Neutrophil (primary cell): ENCODE measurements at regions not wholly inside any gene's neighbourhood (a gene's known extent, or its start where the extent isn't known, plus 50 kb on each side); places are given as distances from the start of the nearest gene placed in this dataset.

Experiments used
- H3K27ac ChIP-seq: fragments of 200-600 bp; sonication (generic); 2 replicates; pipeline ENCODE4 v1.5.1; 2016; ENCODE audit warnings: mild to moderate bottlenecking, moderate library complexity
- H3K27me3 ChIP-seq: fragments of 200-600 bp; sonication (generic); 2 replicates; pipeline ENCODE4 v1.6.0; 2016; ENCODE audit warnings: mild to moderate bottlenecking
- H3K36me3 ChIP-seq: fragments of 200-600 bp; sonication (generic); 2 replicates; pipeline ENCODE4 v1.5.1; 2017
- H3K4me1 ChIP-seq, 2 experiments: fragments of 200-600 bp in 1 of 2; sonication (generic) in 1 of 2; 1 replicate in 1 of 2; 2 replicates in 1 of 2; pipeline versions ENCODE4 v1.5.1 to v1.6.1; 2013 to 2016; ENCODE audit warnings: low read depth in 1 of 2, low read length in 1 of 2, mild to moderate bottlenecking in 1 of 2, moderate library complexity in 1 of 2; ENCODE audit not compliant: control insufficient read depth in 1 of 2, insufficient read depth in 1 of 2
- H3K4me3 ChIP-seq, 2 experiments: fragments of 200-600 bp in 1 of 2; sonication (generic) in 1 of 2; 1 replicate in 1 of 2; 2 replicates in 1 of 2; pipeline ENCODE4 v1.5.1; 2013 to 2016; ENCODE audit warnings: low read depth in 1 of 2, low read length in 1 of 2, mild to moderate bottlenecking in 1 of 2, moderate library complexity in 1 of 2
- H3K9me3 ChIP-seq: fragments of 200-600 bp; sonication (generic); 2 replicates; pipeline ENCODE4 v1.5.1; 2016
- CTCF ChIP-seq: fragments of 200-600 bp; sonication (generic); IDR thresholded peaks from 2 replicates; pipeline ENCODE4 v1.5.1; 2016; ENCODE audit warnings: antibody characterized with exemption

GRCh38 chr1:193320270-193320669 is 133.9 kb upstream of the B3GALT2 start:
- no peaks in the 10 kb centered on the region for H3K27me3 ChIP-seq
- no peaks in the 10 kb centered on the region for H3K9me3 ChIP-seq
- no peaks in the 10 kb centered on the region for H3K4me1 ChIP-seq
- no peak overlapping the region for H3K27ac ChIP-seq
- TF ChIP-seq CTCF = no peak
- no peak overlapping the region for H3K4me3 ChIP-seq
- no peaks in the 10 kb centered on the region for H3K36me3 ChIP-seq

- Histone ChIP-seq H3K36me3 (no peaks in the 10 kb centered on the region), H3K9me3 (no peaks in the 10 kb centered on the region), H3K4me3 (no peak overlapping the region), H3K27me3 (no peaks in the 10 kb centered on the region), H3K4me1 (no peaks in the 10 kb centered on the region), H3K27ac (no peak overlapping the region)
- no peak for TF ChIP-seq CTCF
Measured at GRCh38 chr1:193318347-193318746, 131.9 kb upstream of the B3GALT2 start.

- Histone ChIP-seq H3K9me3 (no peaks in the 10 kb centered on the region), H3K4me1 (no peaks in the 10 kb centered on the region), H3K36me3 (no peaks in the 10 kb centered on the region), H3K27ac (no peak overlapping the region), H3K4me3 (no peak overlapping the region), H3K27me3 (no peaks in the 10 kb centered on the region)
- no peak for TF ChIP-seq CTCF
Measured at GRCh38 chr1:193313354-193314140, 127.1 kb upstream of the B3GALT2 start.

GRCh38 chr1:193312432-193312831 is 126.0 kb upstream of the B3GALT2 start:
- Histone ChIP-seq H3K4me1 (no peaks in the 10 kb centered on the region), H3K27ac (no peak overlapping the region), H3K4me3 (no peak overlapping the region), H3K9me3 (no peaks in the 10 kb centered on the region), H3K36me3 (no peaks in the 10 kb centered on the region), H3K27me3 (no peaks in the 10 kb centered on the region)
- no peak for TF ChIP-seq CTCF

GRCh38 chr1:193311226-193311948 is 125.0 kb upstream of the B3GALT2 start:
- TF ChIP-seq CTCF = no peak
- no peak overlapping the region for H3K27ac ChIP-seq
- H3K36me3 ChIP-seq = no peaks in the 10 kb centered on the region
- no peaks in the 10 kb centered on the region for H3K9me3 ChIP-seq
- no peaks in the 10 kb centered on the region for H3K4me1 ChIP-seq
- H3K27me3 ChIP-seq = no peaks in the 10 kb centered on the region
- no peak overlapping the region for H3K4me3 ChIP-seq
